ENCODE measurements at regions not wholly inside any gene's neighbourhood (a gene's known extent, or its start where the extent isn't known, plus 50 kb on each side); places are given as distances from the start of the nearest gene placed in this dataset.

- ChIA-PET POLR2A (ENCODE audit: unreplicated experiment) (no interaction called here), CTCF (interaction anchor here (0.6 kb wide), 1 partner anchor 94 kb away, joined by 4 read pairs; no protein-coding TSS in a partner anchor)
- Histone ChIP-seq H4K20me1 (ENCODE audit: insufficient read depth, low read length) (no peaks in the 10 kb centered on the region), H4K8ac (ENCODE audit: low read depth in 2 of 2, low read length in 2 of 2) (no peak overlapping the region), H3K9ac (ENCODE audit: low read depth, low read length) (no peak overlapping the region), H2BK5ac (ENCODE audit: low read depth, low read length, poor library complexity, severe bottlenecking) (no peak overlapping the region), H2BK15ac (ENCODE audit: low read depth, low read length) (no peak overlapping the region), H3K4me3 (ENCODE audit: insufficient read depth, low read depth, low read length) (no peak overlapping the region), H2AFZ (replicated peaks; ENCODE audit: low read length, poor library complexity) (no peak overlapping the region), H2AK9ac (replicated peaks; ENCODE audit: low read depth, low read length, poor library complexity) (no peak overlapping the region), H3K4ac (ENCODE audit: low read depth, low read length) (no peak overlapping the region), H3K79me1 (ENCODE audit: low read depth in 1 of 2, low read length in 2 of 2) (no peaks in the 10 kb centered on the region), H3K14ac (replicated peaks; ENCODE audit: low read depth, low read length) (no peak overlapping the region), H2BK120ac (ENCODE audit: low read depth, low read length) (no peak overlapping the region), H3K23ac (ENCODE audit: low read depth, low read length) (no peak overlapping the region), H3K9me1 (ENCODE audit: insufficient read depth, low read length) (no peaks in the 10 kb centered on the region), H3K18ac (ENCODE audit: low read depth, low read length) (no peak overlapping the region), H3K4me2 (ENCODE audit: low read depth, low read length) (no peak overlapping the region), H3K36me3 (ENCODE audit: control insufficient read depth, insufficient read depth, low read length) (no peaks in the 10 kb centered on the region), H4K5ac (ENCODE audit: low read depth, low read length) (no peak overlapping the region), H3K56ac (ENCODE audit: extremely low read depth, insufficient read depth, low read length) (no peak overlapping the region), H3K9me3 (ENCODE audit: control insufficient read depth, insufficient read depth, low read length) (no peaks in the 10 kb centered on the region), H3K4me1 (ENCODE audit: control insufficient read depth, insufficient read depth, low read length) (no peaks in the 10 kb centered on the region), H2AK5ac (ENCODE audit: low read depth, low read length) (no peak overlapping the region), H3K27me3 (ENCODE audit: control insufficient read depth, insufficient read depth, low read length) (no peaks in the 10 kb centered on the region), H2BK20ac (ENCODE audit: low read depth, low read length) (no peak overlapping the region), H3K27ac (ENCODE audit: insufficient read depth, low read length) (no peak overlapping the region), H4K91ac (ENCODE audit: insufficient read depth, low read depth, low read length) (no peak overlapping the region)
- intact Hi-C loops (cut with micrococcal nuclease), result no loop called here
- ATAC-seq (ENCODE audit: low read depth) (no peak), DNase-seq (no peak)
- no peak for TF ChIP-seq USF2 (IDR thresholded peaks at IDR 0.05; ENCODE audit: low read depth, low read length)
- TF ChIP-seq SMC3 (IDR thresholded peaks at IDR 0.05; ENCODE audit: low read depth, low read length), result no peak
- no peak for TF ChIP-seq ELK1 (IDR thresholded peaks at IDR 0.05; ENCODE audit: borderline replicate concordance, low read depth, low read length)
- TF ChIP-seq CEBPB (IDR thresholded peaks at IDR 0.05; ENCODE audit: low read depth, low read length), result no peak
- TF ChIP-seq RCOR1 (IDR thresholded peaks at IDR 0.05; ENCODE audit: insufficient replicate concordance, low read length), result no peak
- no peak for TF ChIP-seq MAFK (IDR thresholded peaks at IDR 0.05; ENCODE audit: low read depth, low read length)
- TF ChIP-seq BHLHE40 (IDR thresholded peaks at IDR 0.05; ENCODE audit: low read depth, low read length), result no peak
- TF ChIP-seq CHD1 (IDR thresholded peaks at IDR 0.05; ENCODE audit: low read depth, low read length), result no peak
- no peak for TF ChIP-seq RFX5 (IDR thresholded peaks at IDR 0.05; ENCODE audit: low read depth, low read length)
- TF ChIP-seq FOS (IDR thresholded peaks at IDR 0.05; ENCODE audit: low read depth, low read length), result no peak
- TF ChIP-seq MAZ (IDR thresholded peaks at IDR 0.05; ENCODE audit: borderline replicate concordance, low read depth, low read length), result no peak
- TF ChIP-seq RAD21 (IDR thresholded peaks at IDR 0.05; ENCODE audit: low read length), result no peak
- TF ChIP-seq NFE2L2 (IDR thresholded peaks at IDR 0.05; ENCODE audit: low read depth, low read length), result no peak
- TF ChIP-seq MXI1 (IDR thresholded peaks at IDR 0.05; ENCODE audit: borderline replicate concordance, low read depth, low read length), result no peak
- TF ChIP-seq POLR2A (IDR thresholded peaks at IDR 0.05; ENCODE audit: low read depth, low read length), result no peak
- no peak for TF ChIP-seq CTCF (conservative IDR thresholded peaks at IDR 0.05; ENCODE audit: low read depth, low read length)
- whole genome bisulfite sequencing, 2 experiments (ENCODE audit: extremely low coverage in 2 of 2, insufficient read length in 1 of 2), result no CpG with 5 or more reads among the region's 10 CpGs
- no TSS peak for BruUV-seq (replicated peaks)
- dilution Hi-C loops (cut with HindIII; ENCODE audit: low sequenced_read_pairs, unreplicated experiment), result no loop called here
- in situ Hi-C loops (cut with MboI; ENCODE audit: low sequenced_read_pairs), result no loop called here
Observed at GRCh38 chr12:19597167-19598026, 158.1 kb downstream of the AEBP2 start.
